ENCODE measurements at regions not wholly inside any gene's neighbourhood (a gene's known extent, or its start where the extent isn't known, plus 50 kb on each side); places are given as distances from the start of the nearest gene placed in this dataset.

GRCh38 chr13:80458543-80458942 is 117.6 kb upstream of the SPRY2 start:
- Histone ChIP-seq H3K9ac (replicated peaks; ENCODE audit: extremely low read depth, insufficient read depth, low read length) (no peak overlapping the region), H2AFZ (ENCODE audit: low read depth, low read length) (peak overlapping the region; percentile 59), H4K20me1 (replicated peaks; ENCODE audit: control insufficient read depth, extremely low read depth, insufficient read depth, low read length) (no peaks in the 10 kb centered on the region), H3K36me3 (ENCODE audit: control insufficient read depth in 2 of 2, extremely low read depth in 1 of 2, insufficient read depth in 2 of 2, low read length in 2 of 2) (no peaks in the 10 kb centered on the region), H3K27me3 (ENCODE audit: control insufficient read depth in 2 of 2, insufficient read depth in 2 of 2, low read length in 2 of 2) (no peaks in the 10 kb centered on the region), H3K79me2 (ENCODE audit: control insufficient read depth, insufficient read depth, low read length) (no peaks in the 10 kb centered on the region), H3K27ac (ENCODE audit: insufficient read depth, low read depth, low read length) (peak overlapping the region; percentile 63), H3K4me3 (replicated peaks in 1 of 3; ENCODE audit: insufficient read depth in 1 of 3, low read depth in 1 of 3, low read length in 3 of 3) (no peak overlapping the region), H3K9me1 (replicated peaks; ENCODE audit: control insufficient read depth, extremely low read depth, insufficient read depth, low read length) (no peaks in the 10 kb centered on the region), H3K4me1 (ENCODE audit: control insufficient read depth, extremely low read depth, insufficient read depth, low read length) (peaks cover 13% of the 10 kb centered on the region), H3K9me3 (replicated peaks; ENCODE audit: control insufficient read depth, insufficient read depth, low read length) (no peaks in the 10 kb centered on the region), H3K4me2 (ENCODE audit: insufficient read depth, low read length) (peak overlapping the region; percentile 31)
- ChIA-PET POLR2A (no interaction called here), CTCF (interaction anchor here (0.9 to 1.0 kb wide), 2 partner anchors 8 to 15 kb away, joined by 3 to 4 read pairs; no protein-coding TSS in a partner anchor)
- dilution Hi-C loops (cut with MboI; ENCODE audit: extremely low pct_ligation_motif_present, low sequenced_read_pairs) = no loop called here
- no TSS peak for BruUV-seq (replicated peaks)
- intact Hi-C loops (cut with micrococcal nuclease) = no loop called here
- FAIRE-seq (no peak), DNase-seq (ENCODE audit: low read depth, low spot score) (peak; percentile 69)
- peak; percentile 63 for TF ChIP-seq GATA2 (IDR thresholded peaks at IDR 0.05; ENCODE audit: insufficient read depth, insufficient read length, low read depth, low read length)
- no peak for TF ChIP-seq POLR2AphosphoS5 (IDR thresholded peaks at IDR 0.05; ENCODE audit: insufficient read depth, low read depth, low read length)
- no peak for TF ChIP-seq MAX (IDR thresholded peaks at IDR 0.05; ENCODE audit: insufficient read depth, insufficient read length)
- TF ChIP-seq CTCF (IDR thresholded peaks at IDR 0.05; ENCODE audit: extremely low read depth in 1 of 2, insufficient read depth in 1 of 2, low read depth in 1 of 2, low read length in 2 of 2) = no peak
- peak; percentile 49 for TF ChIP-seq FOS (IDR thresholded peaks at IDR 0.05; ENCODE audit: borderline replicate concordance, insufficient read depth, low read length)
- TF ChIP-seq MYC (IDR thresholded peaks at IDR 0.05; ENCODE audit: low read depth, low read length) = no peak
- no peak for TF ChIP-seq POLR2A (IDR thresholded peaks at IDR 0.05; ENCODE audit: low read depth, low read length)
- TF ChIP-seq JUN (IDR thresholded peaks at IDR 0.05; ENCODE audit: borderline replicate concordance, insufficient read depth, insufficient read length, low read depth) = peak; percentile 54
- no peak for TF ChIP-seq EZH2 (IDR thresholded peaks at IDR 0.05; ENCODE audit: borderline replicate concordance, low read depth, low read length, severe bottlenecking)

All from endothelial cell of umbilical vein (primary cell).